ENCODE measurements at regions not wholly inside any gene's neighbourhood (a gene's known extent, or its start where the extent isn't known, plus 50 kb on each side); places are given as distances from the start of the nearest gene placed in this dataset.

- H3K36me3 ChIP-seq (ENCODE audit: control insufficient read depth in 2 of 2, extremely low read depth in 1 of 2, insufficient read depth in 2 of 2, low read length in 2 of 2) = no peaks in the 10 kb centered on the region
- no peaks in the 10 kb centered on the region for H3K9me1 ChIP-seq (replicated peaks; ENCODE audit: control insufficient read depth, extremely low read depth, insufficient read depth, low read length)
- H3K4me3 ChIP-seq (replicated peaks in 1 of 3; ENCODE audit: insufficient read depth in 1 of 3, low read depth in 1 of 3, low read length in 3 of 3) = no peak overlapping the region
- no peaks in the 10 kb centered on the region for H3K27me3 ChIP-seq (ENCODE audit: control insufficient read depth in 2 of 2, insufficient read depth in 2 of 2, low read length in 2 of 2)
- dilution Hi-C loops (cut with MboI; ENCODE audit: extremely low pct_ligation_motif_present, low sequenced_read_pairs) (no loop called here), intact Hi-C loops (cut with micrococcal nuclease) (no loop called here)
- no peaks in the 10 kb centered on the region for H3K79me2 ChIP-seq (ENCODE audit: control insufficient read depth, insufficient read depth, low read length)
- no peak for DNase-seq (ENCODE audit: low read depth, low spot score)
- no peaks in the 10 kb centered on the region for H4K20me1 ChIP-seq (replicated peaks; ENCODE audit: control insufficient read depth, extremely low read depth, insufficient read depth, low read length)
- CTCF ChIA-PET = no interaction called here
- no peak for TF ChIP-seq EZH2 (IDR thresholded peaks at IDR 0.05; ENCODE audit: borderline replicate concordance, low read depth, low read length, severe bottlenecking)
- TF ChIP-seq, protein P1, sequence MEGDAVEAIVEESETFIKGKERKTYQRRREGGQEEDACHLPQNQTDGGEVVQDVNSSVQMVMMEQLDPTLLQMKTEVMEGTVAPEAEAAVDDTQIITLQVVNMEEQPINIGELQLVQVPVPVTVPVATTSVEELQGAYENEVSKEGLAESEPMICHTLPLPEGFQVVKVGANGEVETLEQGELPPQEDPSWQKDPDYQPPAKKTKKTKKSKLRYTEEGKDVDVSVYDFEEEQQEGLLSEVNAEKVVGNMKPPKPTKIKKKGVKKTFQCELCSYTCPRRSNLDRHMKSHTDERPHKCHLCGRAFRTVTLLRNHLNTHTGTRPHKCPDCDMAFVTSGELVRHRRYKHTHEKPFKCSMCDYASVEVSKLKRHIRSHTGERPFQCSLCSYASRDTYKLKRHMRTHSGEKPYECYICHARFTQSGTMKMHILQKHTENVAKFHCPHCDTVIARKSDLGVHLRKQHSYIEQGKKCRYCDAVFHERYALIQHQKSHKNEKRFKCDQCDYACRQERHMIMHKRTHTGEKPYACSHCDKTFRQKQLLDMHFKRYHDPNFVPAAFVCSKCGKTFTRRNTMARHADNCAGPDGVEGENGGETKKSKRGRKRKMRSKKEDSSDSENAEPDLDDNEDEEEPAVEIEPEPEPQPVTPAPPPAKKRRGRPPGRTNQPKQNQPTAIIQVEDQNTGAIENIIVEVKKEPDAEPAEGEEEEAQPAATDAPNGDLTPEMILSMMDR (IDR thresholded peaks at IDR 0.05; ENCODE audit: extremely low read depth in 1 of 2, insufficient read depth in 1 of 2, low read depth in 1 of 2, low read length in 2 of 2) = no peak
- no peak for TF ChIP-seq GATA2 (IDR thresholded peaks at IDR 0.05; ENCODE audit: insufficient read depth, insufficient read length, low read depth, low read length)
- TF ChIP-seq JUN (IDR thresholded peaks at IDR 0.05; ENCODE audit: borderline replicate concordance, insufficient read depth, insufficient read length, low read depth) = no peak
- TF ChIP-seq, protein P2, sequence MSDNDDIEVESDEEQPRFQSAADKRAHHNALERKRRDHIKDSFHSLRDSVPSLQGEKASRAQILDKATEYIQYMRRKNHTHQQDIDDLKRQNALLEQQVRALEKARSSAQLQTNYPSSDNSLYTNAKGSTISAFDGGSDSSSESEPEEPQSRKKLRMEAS (IDR thresholded peaks at IDR 0.05; ENCODE audit: insufficient read depth, insufficient read length) = no peak
- TF ChIP-seq POLR2A (IDR thresholded peaks at IDR 0.05; ENCODE audit: low read depth, low read length) = no peak
- TF ChIP-seq MYC (IDR thresholded peaks at IDR 0.05; ENCODE audit: low read depth, low read length) = no peak
- TF ChIP-seq FOS (IDR thresholded peaks at IDR 0.05; ENCODE audit: borderline replicate concordance, insufficient read depth, low read length) = no peak
- TF ChIP-seq POLR2AphosphoS5 (IDR thresholded peaks at IDR 0.05; ENCODE audit: insufficient read depth, low read depth, low read length) = no peak
- no peaks in the 10 kb centered on the region for H3K9me3 ChIP-seq (replicated peaks; ENCODE audit: control insufficient read depth, insufficient read depth, low read length)
- no peak for FAIRE-seq
- POLR2A ChIA-PET = no interaction called here
- no peak overlapping the region for H3K27ac ChIP-seq (ENCODE audit: insufficient read depth, low read depth, low read length)
- no TSS peak for BruUV-seq (replicated peaks)
- H3K4me1 ChIP-seq (ENCODE audit: control insufficient read depth, extremely low read depth, insufficient read depth, low read length) = no peaks in the 10 kb centered on the region
- no peak overlapping the region for H3K4me2 ChIP-seq (ENCODE audit: insufficient read depth, low read length)
- H3K9ac ChIP-seq (replicated peaks; ENCODE audit: extremely low read depth, insufficient read depth, low read length) = no peak overlapping the region
- no peak overlapping the region for H2AFZ ChIP-seq (ENCODE audit: low read depth, low read length)
These were observed 156.7 kb downstream of the DCAF12L1 start for GRCh38 chrX:126395909-126396308.
